Right hindlimb (tissue), 1 donor: ENCODE measurements at regions not wholly inside any gene's neighbourhood (a gene's known extent, or its start where the extent isn't known, plus 50 kb on each side); places are given as distances from the start of the nearest gene placed in this dataset.
"Not testable (repeated sequence)": the region's sequence is repeated elsewhere in the genome, so short reads cannot be mapped to it uniquely, and the experiment has no call there.

Experiments
- DNase-seq: peaks from one replicate; pipeline ENCODE4 v3.0.0-alpha.2; 2018

DNA sequence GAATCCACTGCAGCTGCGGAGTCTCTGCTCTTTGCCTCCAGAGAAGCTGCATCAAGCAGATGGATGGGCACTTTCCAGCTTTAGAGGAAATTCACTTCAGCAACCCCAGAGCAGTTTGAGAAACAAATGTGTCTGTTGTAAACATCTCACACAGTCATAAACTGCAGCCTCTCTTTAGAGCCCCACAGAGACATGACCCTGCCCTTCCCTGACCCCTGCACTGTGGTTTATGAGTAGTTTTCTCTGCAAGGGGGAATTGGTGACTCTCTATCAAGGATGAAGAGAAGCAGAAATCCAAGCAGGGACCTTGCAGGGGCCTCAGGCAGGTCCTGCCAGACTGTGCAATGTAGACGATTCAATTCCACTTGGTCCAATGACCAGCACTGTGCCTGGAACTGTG, 160.2 kb downstream of the SH2D4B start:
- no peak for DNase-seq

DNA sequence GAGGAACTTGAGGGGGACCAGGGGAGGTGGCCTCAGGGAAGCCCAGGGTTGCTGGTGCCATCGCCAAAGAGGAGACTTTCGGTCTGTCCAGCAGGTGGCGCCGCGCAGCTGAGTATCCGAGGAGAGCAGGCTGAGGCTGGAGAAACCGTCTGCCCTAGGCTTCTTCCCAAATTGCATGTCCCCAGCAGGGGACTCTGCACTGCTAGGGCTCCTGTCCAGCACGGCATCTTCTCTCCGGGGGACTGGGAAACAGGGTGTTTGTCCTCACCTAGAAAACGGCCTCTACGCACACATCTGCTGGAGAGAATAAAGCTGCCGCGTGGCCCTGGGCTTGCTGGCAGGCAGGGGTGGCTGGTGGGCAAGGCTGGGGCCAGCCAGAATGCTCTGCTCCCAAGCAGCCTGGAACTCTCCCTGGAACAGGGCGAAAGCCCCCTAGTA, 161.9 kb downstream of the SH2D4B start:
- DNase-seq: peak; percentile 85

DNA sequence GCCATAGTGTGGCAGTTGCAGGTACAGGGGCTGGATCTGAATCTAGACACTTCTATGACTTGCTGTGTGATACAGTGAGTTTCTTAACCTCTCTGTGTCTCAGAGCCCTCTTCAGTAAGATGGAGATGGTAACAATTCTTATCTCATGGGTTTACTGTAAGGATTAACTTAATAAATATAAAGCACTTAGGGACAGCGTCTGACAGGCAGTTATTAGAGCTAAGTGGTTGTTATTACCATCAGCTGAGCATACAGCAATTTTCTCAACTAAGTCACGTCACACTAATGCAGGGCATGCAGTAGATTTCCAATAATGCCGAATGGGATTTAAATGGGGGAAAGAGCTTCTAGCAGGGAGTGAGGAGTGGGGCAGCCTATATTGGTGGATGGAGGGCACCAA, 162.6 kb downstream of the SH2D4B start:
- DNase-seq: no peak

DNA sequence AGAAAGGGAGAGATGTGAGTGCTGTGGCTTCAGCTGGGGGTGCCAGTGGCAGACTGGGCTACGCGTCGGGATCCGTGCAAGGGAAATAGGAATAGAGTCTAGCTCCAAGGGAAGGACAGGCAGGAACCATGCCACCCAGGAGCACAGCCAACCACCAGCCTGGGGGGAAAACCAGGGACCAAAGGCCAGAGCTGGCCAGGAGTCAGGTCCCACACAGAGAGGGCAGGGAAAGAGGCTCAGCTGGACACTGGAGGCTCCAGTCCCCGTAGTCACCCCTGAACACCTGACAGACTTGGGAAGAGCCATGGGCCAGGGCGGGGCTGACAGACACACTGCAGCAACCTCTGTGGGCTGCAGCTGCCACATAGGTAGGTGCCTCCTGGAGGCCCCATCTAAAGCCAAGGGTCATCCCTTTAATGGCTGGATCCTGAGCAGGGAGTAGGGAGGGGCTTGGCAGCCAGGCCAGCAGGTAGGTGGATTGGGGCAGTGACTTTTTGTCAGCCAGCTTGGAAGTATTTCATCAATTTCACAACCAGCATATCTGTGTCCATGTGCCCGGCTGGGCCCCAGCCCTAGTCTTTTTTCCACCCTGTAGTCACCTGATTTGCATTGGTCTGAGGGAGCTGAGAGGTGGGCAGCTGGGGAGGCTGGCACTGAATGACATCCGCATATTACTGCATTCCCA, 163.2 kb downstream of the SH2D4B start:
- no peak for DNase-seq

DNA sequence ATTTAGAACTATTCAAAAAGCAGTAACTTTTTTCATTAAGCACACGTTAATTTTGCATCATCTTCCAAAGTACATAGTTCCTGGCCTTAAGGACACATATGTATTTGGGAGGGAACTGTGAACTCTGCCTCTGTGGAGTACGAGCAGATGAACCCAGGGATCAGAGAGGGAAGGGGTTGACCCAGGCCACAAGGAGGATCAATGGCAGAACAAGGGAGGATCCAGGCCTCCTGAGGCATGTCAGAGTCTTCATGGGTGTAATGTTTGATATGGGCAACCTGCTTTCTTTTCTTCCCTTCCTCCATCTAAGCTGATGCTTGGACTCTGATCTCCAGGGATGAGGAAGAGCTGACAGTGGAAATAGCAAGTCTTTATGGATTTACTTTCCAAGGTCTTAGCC, 164.0 kb downstream of the SH2D4B start:
- DNase-seq: no peak

DNA sequence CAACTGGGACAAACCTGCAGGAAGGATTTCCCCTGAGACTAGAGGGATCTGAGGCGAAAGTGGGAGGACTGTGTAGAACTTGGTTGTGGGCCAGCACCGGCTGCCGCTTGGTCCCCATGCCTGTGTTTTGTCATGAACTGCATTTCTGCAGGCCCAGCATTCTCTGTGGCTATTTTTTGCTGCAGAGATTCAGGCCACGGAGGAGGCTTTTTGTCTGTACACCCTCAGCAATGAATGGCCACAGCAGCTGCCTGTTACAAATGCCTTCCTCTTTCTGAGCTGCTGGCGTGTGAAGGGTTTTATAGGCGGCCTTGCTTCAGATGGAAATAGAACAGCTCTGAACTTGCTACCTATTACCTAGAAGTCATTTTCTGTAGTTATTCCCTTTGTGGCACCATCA, 164.4 kb downstream of the SH2D4B start:
- DNase-seq: peak; percentile 45

DNA sequence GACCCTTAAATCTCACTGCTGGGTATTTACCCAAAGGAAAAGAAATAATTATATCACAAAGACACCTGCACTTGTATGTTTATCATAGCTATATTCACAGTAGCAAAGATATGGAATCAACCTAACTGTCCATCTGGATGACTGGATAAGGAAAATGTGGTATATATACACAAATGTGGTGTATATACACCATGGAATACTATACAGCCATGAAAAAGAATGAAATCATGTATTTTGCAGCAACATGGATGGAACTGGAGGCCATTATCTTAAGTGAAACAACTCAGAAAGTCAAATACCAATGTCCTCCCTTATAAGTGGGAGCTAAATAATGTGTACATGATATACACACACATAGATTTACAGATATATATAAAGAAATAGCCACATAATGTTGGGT, 168.2 kb downstream of the SH2D4B start:
- no peak for DNase-seq

DNA sequence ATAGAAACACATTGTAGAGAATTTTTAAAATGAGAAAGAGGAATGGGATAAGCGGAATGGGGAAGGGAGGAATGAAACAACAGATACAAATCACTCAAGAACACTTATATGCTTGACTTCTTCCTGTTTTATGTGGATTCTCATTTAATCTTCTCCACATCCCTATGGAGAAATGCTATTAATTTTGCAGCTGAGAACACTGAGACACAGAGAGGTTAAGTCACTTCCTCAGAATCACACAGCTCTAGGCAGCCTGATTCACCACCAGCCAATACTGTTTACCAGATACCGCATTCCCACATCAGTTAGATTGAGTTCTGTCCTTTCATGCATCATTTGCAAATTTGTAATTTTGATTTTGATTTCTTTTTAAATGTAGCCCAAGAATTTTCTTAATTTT, 170.5 kb downstream of the SH2D4B start:
- no peak for DNase-seq

DNA sequence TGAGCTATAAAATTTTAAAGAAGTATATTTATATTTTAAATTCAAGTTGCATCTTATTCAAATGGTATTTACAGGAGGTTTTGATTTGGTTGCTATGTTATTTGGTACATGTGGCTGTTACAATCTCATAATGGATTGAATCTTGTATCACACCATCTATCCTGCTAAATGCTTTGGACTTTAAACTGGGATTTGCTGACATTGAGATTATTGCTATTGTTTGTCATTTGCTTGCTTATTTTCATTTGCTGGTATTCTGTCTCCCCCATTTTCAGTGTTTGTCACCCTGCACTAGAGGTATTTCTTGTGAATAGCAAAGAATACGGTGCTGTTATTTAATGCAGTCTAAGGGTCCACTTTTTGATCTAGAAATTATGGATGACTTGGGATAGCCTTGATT, 171.1 kb downstream of the SH2D4B start:
- DNase-seq: no peak

DNA sequence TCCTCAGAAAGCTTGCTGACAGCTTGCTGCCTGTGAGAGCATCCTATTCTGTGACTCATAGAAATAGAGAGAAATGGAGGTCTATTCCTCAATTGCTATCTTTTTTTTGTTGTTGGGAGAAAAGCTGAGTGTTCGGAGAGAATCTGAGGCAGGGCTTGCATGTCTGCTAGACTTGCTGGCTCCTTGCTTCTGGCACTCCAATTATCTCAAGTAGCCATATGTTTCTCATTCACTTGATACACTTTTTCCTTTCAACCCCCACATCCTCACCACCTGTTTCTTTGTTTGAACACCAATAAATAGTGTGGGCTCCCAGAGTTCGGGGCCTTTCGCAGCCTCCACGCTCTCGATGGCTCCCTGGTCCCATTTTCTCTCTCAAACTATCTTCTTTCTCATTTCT, 172.2 kb downstream of the SH2D4B start:
- no peak for DNase-seq

DNA sequence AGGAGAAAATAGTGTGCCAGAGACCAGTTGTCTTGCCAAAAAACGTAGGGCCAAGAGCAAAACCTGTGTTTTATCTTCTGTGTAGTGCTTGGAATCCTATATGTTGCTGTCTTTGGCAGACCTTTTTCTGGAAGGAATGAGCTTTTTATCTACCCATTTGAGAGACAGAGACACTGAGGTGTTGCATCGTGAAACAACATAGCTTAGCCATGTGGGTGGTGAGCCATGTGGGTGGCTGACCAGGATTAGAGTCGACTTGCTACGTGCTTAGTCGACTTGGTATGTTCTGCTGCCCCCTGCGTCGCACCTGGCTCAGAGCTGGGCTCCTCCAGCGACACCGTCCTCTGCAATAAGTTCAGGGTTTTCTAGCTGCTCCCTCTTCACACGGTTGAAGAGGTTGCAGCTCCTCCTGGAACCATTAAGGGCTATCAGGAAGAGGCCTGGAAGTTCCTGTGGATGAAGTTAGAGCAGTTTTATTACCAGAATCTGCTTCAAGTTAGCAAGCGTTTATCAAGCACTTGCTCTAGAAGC, 175.8 kb downstream of the SH2D4B start:
- DNase-seq: no peak

DNA sequence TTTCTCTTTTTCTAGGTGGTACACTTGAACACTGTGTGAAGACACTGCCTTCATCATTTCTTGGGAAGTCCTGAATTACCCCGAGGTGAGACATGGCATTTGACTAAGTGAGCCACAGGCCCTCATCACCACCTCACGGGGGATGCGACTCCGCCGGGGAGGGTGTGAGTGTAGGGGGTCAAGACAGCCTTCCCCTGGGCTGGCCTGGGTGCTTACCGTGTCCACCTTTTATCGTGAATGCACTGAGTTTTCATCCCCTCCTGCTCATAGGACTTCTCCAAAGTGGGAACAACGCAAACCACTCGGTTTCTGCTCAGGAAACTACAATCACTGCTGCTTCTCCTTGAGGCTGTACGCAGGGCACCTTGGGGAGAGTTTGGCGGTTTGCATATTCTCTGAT, 176.9 kb downstream of the SH2D4B start:
- no peak for DNase-seq

DNA sequence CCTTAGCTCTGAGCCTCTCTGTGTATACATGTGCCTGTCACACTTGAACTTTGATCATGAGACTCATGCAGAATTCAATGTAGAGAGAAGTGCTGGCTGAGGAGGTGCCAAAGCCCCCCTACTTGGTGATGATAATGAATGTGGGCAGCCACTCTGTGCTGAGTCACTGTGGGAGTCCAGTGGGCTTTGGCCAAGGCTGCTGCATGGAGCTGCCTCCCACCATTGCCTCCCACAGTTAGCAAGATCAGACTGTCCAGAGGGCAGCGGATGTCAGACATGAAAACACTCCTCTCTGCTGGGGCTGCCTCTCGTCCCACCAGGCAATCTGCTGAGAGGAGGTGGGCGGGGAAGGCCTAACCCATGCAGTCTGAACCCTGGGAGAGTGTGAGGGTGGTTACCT, 180.3 kb downstream of the SH2D4B start:
- DNase-seq: no peak

DNA sequence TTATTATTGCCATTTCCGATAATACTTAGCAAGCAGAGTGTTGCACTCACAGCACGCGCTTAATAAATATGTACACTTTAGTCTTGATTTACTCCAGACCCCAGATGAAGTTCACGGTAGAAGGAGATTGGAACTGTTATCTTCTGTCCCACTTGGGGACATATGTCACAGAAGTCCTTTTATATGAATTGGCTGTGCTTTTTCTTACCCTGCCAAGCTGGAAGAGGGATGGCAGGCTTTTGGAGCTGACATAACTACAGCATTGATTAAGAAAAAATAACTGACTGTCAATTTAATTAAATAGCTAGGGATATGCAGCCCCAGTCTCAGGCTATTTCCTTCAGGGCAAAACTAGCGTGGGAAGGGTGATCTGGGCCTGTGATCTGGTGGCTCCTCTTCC, 182.2 kb downstream of the SH2D4B start:
- no peak for DNase-seq

DNA sequence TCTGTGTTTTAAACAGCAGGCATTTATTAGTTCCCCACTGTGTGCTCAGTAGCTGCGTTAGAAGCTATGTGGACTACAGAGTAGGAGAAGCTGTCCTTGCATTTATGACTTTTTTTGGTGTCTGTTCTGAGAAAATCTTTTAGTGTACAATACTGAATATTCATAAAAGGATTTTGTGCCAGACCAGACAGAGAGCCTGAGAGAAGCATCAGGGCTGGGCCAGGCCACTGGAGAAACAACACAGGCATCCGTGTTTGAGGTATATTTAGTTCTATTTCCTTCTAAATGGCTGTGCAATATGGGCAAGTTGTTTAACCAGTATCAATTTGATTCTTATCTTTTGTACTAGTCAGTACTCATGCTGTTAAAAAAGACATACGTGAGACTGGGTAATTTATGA, 182.8 kb downstream of the SH2D4B start:
- no peak for DNase-seq

DNA sequence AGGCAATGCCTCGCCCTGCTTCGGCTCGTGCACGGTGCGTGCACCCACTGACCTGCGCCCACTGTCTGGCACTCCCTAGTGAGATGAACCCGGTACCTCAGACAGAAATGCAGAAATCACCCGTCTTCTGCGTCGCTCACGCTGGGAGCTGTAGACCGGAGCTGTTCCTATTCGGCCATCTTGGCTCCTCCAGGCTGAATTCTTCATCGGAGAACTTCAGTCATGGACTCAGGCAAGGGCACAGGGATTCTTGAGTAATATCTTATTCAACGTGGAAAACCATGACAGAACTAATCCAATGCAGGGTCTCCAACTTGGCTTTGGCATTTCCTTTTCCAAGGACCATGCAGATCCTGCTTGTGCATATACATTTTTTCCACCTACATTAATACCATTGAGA, 190.7 kb downstream of the SH2D4B start:
- DNase-seq: not testable (repeated sequence)

DNA sequence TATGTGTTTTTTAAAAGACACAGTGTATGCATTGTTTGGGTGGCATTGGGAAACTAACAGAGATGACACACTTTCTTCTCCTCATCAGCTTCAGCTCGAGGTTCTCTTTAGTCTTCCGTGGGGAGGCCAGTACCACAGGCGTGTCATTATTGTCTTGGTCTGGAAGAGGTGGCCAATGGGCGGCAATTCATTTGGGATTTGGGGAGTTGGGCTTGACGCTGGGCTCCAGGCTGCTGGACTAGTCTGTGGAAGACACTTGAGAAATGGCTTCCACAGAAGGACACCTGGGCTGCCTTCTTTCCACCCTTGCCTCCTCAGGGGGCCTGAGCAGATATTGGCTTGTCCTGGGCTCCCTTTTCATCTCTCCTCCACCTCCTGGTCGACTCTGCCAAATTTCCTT, 192.2 kb downstream of the SH2D4B start:
- no peak for DNase-seq

DNA sequence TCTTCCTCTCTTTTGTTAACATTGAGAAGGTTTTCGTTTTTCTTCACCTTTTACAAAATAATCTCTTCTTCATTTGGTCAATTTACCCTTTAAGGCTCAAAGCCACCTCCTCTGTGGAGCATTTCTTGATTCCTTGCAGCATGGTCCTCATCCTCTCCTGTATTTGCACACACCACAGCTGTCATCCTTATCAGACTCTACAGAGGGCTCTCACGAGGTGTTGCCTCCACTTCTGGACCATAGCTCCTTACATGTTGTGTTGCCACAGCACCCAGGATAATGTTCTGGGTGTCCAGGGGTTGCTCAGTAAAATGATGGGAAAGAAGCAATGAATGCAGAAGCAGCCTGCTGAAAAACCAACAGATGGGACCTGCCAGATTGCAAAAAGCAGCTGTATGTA, 192.8 kb downstream of the SH2D4B start:
- no peak for DNase-seq

DNA sequence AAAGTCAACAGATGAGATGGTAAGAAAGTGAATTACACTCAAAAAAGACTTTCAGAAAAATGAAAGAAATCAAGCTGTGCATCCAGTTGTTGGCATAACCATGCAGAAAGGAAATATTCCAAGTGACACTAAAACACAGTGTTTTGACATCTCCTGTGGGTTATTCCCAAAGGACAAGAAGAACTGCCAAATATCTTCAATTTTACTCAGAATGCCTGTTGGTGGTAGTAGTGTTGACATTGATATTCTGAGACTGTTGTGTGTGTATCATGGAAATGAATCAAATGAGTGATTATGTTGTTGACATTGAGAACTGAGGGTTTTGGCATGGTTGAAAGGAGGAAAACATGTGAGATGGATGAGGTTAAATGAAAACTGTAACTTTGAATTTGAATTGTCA, 196.9 kb downstream of the SH2D4B start:
- no peak for DNase-seq

DNA sequence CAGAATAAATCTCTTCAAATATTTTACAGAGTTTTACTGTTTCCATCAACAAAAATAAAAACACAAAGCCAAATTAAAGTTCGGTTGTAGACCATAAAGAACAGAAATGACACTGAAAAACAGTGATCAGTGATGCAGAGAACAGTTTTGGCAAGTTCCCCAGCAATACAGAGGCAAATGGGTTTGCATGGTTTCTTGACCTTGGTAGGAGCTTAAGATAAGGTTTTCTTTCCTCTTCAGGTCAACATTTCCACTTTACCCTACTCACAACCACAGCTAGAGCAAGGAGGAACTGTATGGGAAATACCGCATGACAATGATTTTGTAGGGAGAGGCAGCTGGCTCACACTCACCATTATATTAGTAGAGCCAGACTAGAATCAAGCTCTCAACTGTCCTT, 199.5 kb downstream of the SH2D4B start:
- no peak for DNase-seq

DNA sequence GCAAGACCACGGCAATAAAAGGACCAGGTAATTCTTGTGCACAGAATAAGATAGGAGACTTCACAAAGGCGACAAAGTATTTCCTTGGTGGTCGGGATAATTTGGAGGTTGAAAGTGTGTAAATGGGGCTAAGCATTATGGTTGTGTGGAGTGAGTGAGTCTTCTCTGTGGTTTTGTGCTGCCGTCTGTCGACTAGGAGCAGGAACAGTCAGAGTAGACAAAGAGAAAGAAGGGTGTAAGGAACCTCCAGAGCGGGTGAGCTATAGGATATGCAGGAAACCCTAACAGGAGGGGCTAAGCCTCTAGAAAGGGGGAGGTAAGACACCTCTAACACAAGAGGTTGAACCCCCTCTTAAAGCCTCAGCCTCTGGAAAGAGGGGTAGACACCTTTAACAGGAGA, 201.6 kb downstream of the SH2D4B start:
- DNase-seq: no peak

DNA sequence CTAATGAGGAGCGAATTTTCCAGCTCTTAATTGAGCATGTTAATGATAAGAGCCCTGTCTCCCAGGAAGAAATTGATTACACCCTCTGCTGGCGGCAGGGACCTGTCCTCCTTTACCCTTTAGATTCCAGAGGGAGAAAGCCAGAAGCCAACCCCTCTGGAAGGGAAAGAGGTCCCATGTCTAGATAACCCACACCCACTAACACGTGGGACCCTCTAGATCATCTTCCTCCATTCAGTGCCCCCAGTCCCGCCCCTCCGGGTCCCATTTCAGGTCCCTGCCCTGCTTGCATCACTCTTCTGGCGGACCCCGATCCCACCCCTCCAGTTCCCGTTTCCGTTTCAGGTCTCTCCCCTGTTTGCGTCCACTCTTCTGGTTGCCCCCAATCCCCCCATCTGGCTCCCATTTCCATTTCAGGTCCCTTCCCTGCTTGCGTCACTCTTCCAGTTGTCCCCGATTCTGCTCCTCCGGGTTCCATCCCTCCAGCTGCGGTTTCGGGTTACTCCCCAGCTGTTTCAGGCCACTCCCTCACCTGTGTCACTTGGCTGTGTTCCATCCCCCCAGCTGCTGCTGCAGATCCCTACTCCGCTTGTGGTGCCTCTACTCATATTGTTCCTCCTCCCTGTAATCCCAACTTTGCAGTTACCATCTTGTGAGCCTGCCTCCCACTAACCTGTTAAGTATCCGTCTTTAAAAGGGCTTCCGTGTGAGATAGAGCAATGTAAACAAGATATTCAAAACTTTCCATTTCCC, 202.4 kb downstream of the SH2D4B start:
- DNase-seq: no peak

DNA sequence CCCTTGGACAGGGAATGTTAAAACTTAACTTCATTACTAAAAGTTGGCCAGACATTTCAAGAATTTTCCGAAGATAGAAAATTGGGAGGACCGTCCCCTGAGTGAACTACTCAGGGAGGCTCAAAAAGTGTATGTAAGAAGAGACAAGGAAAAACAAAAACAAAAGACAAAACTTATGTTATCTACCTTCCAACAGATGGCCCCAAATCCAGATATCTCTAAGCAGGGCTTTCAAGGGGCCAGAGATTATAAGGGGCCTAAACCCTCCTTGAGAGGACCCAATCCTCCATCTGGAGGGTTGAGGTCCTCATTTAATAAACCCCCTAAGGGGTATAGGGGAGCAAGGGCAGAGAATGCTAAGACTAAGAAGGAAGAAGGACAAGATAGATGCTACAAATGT, 203.6 kb downstream of the SH2D4B start:
- no peak for DNase-seq

DNA sequence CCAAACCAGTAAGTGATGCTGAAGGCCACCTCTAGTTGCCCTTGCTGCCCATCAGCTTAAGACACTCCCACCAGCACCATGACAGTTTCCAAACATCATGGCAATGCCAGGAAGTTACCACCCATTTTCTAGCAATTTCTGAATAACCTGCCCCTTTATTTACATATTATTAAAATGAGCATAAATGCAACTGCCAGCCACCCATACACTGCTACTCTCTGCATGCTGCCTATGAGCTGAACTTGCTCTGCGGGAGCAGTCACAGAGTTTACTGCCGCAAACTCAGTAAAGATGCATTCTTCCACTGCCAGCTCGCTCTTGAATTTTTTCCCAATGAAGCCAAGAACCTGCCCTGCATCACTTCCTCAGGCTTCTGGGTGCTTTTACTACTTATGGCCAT, 212.6 kb downstream of the SH2D4B start:
- DNase-seq: no peak

DNA sequence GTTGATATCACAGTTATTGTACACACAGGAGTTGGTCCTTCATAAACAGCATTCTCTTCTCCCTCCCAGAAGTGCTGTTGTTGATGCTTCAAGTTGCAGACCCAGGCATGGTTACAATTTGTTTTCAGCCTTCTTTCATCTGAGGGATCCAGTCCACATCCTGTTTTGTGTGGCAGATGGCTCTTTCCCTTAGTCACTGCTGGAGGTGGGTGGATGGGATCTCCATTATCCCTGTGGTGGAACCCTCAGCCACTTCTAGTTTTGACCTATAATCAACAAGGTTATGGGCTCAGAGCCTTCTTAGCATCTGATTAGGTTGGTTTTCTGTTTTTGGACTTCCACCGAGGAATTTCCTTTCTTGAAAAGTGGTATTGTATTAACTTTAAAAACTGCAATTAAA, 214.2 kb downstream of the SH2D4B start:
- no peak for DNase-seq
